ENCODE measurements at regions not wholly inside any gene's neighbourhood (a gene's known extent, or its start where the extent isn't known, plus 50 kb on each side); places are given as distances from the start of the nearest gene placed in this dataset.

- H4K20me1 ChIP-seq (ENCODE audit: insufficient read depth) = no peaks in the 10 kb centered on the region
- no peaks in the 10 kb centered on the region for H3K27me3 ChIP-seq (ENCODE audit: insufficient read depth, low read depth, low read length)
- H3K36me3 ChIP-seq (ENCODE audit: insufficient read depth, low read length) = no peaks in the 10 kb centered on the region
- no peak overlapping the region for H3K4me2 ChIP-seq (ENCODE audit: low read length)
- no peaks in the 10 kb centered on the region for H3K9me3 ChIP-seq (ENCODE audit: low read length)
- no peaks in the 10 kb centered on the region for H3F3A ChIP-seq (ENCODE audit: insufficient read depth, low read length, poor library complexity, severe bottlenecking)
- H3K9me2 ChIP-seq (ENCODE audit: insufficient read depth, low read length) = no peaks in the 10 kb centered on the region
- no peak overlapping the region for H3K27ac ChIP-seq (ENCODE audit: low read length)
- H3K4me3 ChIP-seq (ENCODE audit: low read length) = no peak overlapping the region
- TF ChIP-seq RAD21 (conservative IDR thresholded peaks at IDR 0.05) = no peak
- no peak for TF ChIP-seq TAF1 (IDR thresholded peaks at IDR 0.05; ENCODE audit: low read depth)
- no peak for TF ChIP-seq POLR2AphosphoS5 (IDR thresholded peaks at IDR 0.05)
- TF ChIP-seq CTCF (IDR thresholded peaks at IDR 0.05; ENCODE audit: poor library complexity, severe bottlenecking) = no peak
- TF ChIP-seq REST (IDR thresholded peaks at IDR 0.05; ENCODE audit: borderline replicate concordance) = no peak
- no peak for TF ChIP-seq MXI1 (conservative IDR thresholded peaks at IDR 0.05; ENCODE audit: poor library complexity, severe bottlenecking)
- H2AFZ ChIP-seq (ENCODE audit: low read depth, low read length) = no peak overlapping the region
- H3K79me2 ChIP-seq (replicated peaks; ENCODE audit: insufficient read depth, low read length) = no peaks in the 10 kb centered on the region
- H3K9ac ChIP-seq (ENCODE audit: low read length) = no peak overlapping the region
Observed at GRCh38 chr1:199273837-199274379, 635.1 kb downstream of the PTPRC start.

- H3K9ac ChIP-seq (ENCODE audit: low read length) = no peak overlapping the region
- no peaks in the 10 kb centered on the region for H3F3A ChIP-seq (ENCODE audit: insufficient read depth, low read length, poor library complexity, severe bottlenecking)
- no peaks in the 10 kb centered on the region for H3K9me2 ChIP-seq (ENCODE audit: insufficient read depth, low read length)
- H3K36me3 ChIP-seq (ENCODE audit: insufficient read depth, low read length) = no peaks in the 10 kb centered on the region
- no peak overlapping the region for H3K27ac ChIP-seq (ENCODE audit: low read length)
- H3K9me3 ChIP-seq (ENCODE audit: low read length) = no peaks in the 10 kb centered on the region
- TF ChIP-seq TAF1 (IDR thresholded peaks at IDR 0.05; ENCODE audit: low read depth) (no peak), EZH2 (IDR thresholded peaks at IDR 0.05; ENCODE audit: borderline replicate concordance, insufficient read depth, low read length, poor library complexity, severe bottlenecking) (no peak), CTCF (IDR thresholded peaks at IDR 0.05; ENCODE audit: poor library complexity, severe bottlenecking) (no peak), RAD21 (conservative IDR thresholded peaks at IDR 0.05) (no peak), EP300 (conservative IDR thresholded peaks at IDR 0.05; ENCODE audit: poor library complexity, severe bottlenecking) (no peak), POLR2AphosphoS5 (IDR thresholded peaks at IDR 0.05) (no peak), SMC3 (conservative IDR thresholded peaks at IDR 0.05; ENCODE audit: poor library complexity) (no peak), MXI1 (conservative IDR thresholded peaks at IDR 0.05; ENCODE audit: poor library complexity, severe bottlenecking) (no peak), REST (IDR thresholded peaks at IDR 0.05; ENCODE audit: borderline replicate concordance) (no peak)
- H3K4me2 ChIP-seq (ENCODE audit: low read length) = no peak overlapping the region
- H3K79me2 ChIP-seq (replicated peaks; ENCODE audit: insufficient read depth, low read length) = no peaks in the 10 kb centered on the region
- no peaks in the 10 kb centered on the region for H3K27me3 ChIP-seq (ENCODE audit: insufficient read depth, low read depth, low read length)
- H4K20me1 ChIP-seq (ENCODE audit: insufficient read depth) = no peaks in the 10 kb centered on the region
- H3K4me3 ChIP-seq (ENCODE audit: low read length) = no peak overlapping the region
- no peak overlapping the region for H2AFZ ChIP-seq (ENCODE audit: low read depth, low read length)
Observed at GRCh38 chr1:199279067-199279466, 640.2 kb downstream of the PTPRC start.

Data from neural cell (in vitro differentiated cells).